GM21576 (cell line): ENCODE measurements at regions not wholly inside any gene's neighbourhood (a gene's known extent, or its start where the extent isn't known, plus 50 kb on each side); places are given as distances from the start of the nearest gene placed in this dataset.
A peak's percentile ranks its signal among the peaks of the same experiment; 100 is the strongest.
"Not testable (repeated sequence)": the region's sequence is repeated elsewhere in the genome, so short reads cannot be mapped to it uniquely, and the experiment has no call there.

ENCODE experiments used
- ATAC-seq: cut with Tn5 transposase; IDR thresholded peaks from one replicate; pipeline ENCODE4 v1.9.1; 2021; ENCODE audit warnings: mild to moderate bottlenecking, moderate library complexity; ENCODE audit not compliant: unreplicated experiment

- ATAC-seq: no peak
These were observed 110.4 kb upstream of the ARHGAP42 start for GRCh38 chr11:100576718-100577021.

GRCh38 chr11:100578831-100579311 lies 108.2 kb upstream of the ARHGAP42 start:
- ATAC-seq: no peak

GRCh38 chr11:100581318-100581717 lies 105.8 kb upstream of the ARHGAP42 start:
- ATAC-seq: no peak

- ATAC-seq: no peak
These were observed 102.7 kb upstream of the ARHGAP42 start for GRCh38 chr11:100584201-100584985.

GRCh38 chr11:100585728-100586127 lies 101.4 kb upstream of the ARHGAP42 start:
- ATAC-seq: no peak

- ATAC-seq: no peak
These were observed 100.6 kb upstream of the ARHGAP42 start for GRCh38 chr11:100586361-100587101.

GRCh38 chr11:100592619-100593260 lies 94.3 kb upstream of the ARHGAP42 start:
- ATAC-seq: no peak

- ATAC-seq: no peak
These were observed 93.8 kb upstream of the ARHGAP42 start for GRCh38 chr11:100593291-100593690.

- no peak for ATAC-seq
These were observed 92.8 kb upstream of the ARHGAP42 start for GRCh38 chr11:100594320-100594719.

- no peak for ATAC-seq
These were observed 86.1 kb upstream of the ARHGAP42 start for GRCh38 chr11:100600941-100601340.

- no peak for ATAC-seq
These were observed 84.4 kb upstream of the ARHGAP42 start for GRCh38 chr11:100602716-100603115.

GRCh38 chr11:100607761-100608160 lies 79.3 kb upstream of the ARHGAP42 start:
- ATAC-seq: not testable (repeated sequence)

- peak; percentile 84 for ATAC-seq
These were observed 74.3 kb upstream of the ARHGAP42 start for GRCh38 chr11:100612766-100613165.

- no peak for ATAC-seq
These were observed 68.2 kb upstream of the ARHGAP42 start for GRCh38 chr11:100618914-100619313.

- ATAC-seq: no peak
These were observed 67.6 kb upstream of the ARHGAP42 start for GRCh38 chr11:100619484-100619883.

- ATAC-seq: no peak
These were observed 64.7 kb upstream of the ARHGAP42 start for GRCh38 chr11:100622404-100622803.

GRCh38 chr11:100624346-100624745 lies 62.7 kb upstream of the ARHGAP42 start:
- ATAC-seq: no peak

- ATAC-seq: no peak
These were observed 62.0 kb upstream of the ARHGAP42 start for GRCh38 chr11:100625041-100625440.

GRCh38 chr11:100629671-100630070 lies 57.4 kb upstream of the ARHGAP42 start:
- no peak for ATAC-seq

GRCh38 chr11:100630898-100631297 lies 56.2 kb upstream of the ARHGAP42 start:
- ATAC-seq: no peak

- no peak for ATAC-seq
These were observed 55.8 kb upstream of the ARHGAP42 start for GRCh38 chr11:100631316-100631715.

- no peak for ATAC-seq
These were observed 54.1 kb upstream of the ARHGAP42 start for GRCh38 chr11:100632941-100633452.
